Mesothelial cell of epicardium (in vitro differentiated cells): ENCODE measurements at regions not wholly inside any gene's neighbourhood (a gene's known extent, or its start where the extent isn't known, plus 50 kb on each side); places are given as distances from the start of the nearest gene placed in this dataset.
"Not testable (repeated sequence)": the region's sequence is repeated elsewhere in the genome, so short reads cannot be mapped to it uniquely, and the experiment has no call there.

Experiments
- DNase-seq, 2 experiments: peaks; one replicate each; pipeline ENCODE4 v3.0.0; 2021; ENCODE audit warnings: low spot score in 2 of 2; ENCODE audit not compliant: unreplicated experiment in 2 of 2
- H3K27ac Mint-ChIP-seq: 2 replicates; pipeline ENCODE4 v1.8.0; 2021; ENCODE audit warnings: mixed read lengths
- H3K27me3 Mint-ChIP-seq: 2 replicates; pipeline ENCODE4 v1.8.0; 2021; ENCODE audit warnings: low read depth, mixed read lengths
- H3K36me3 Mint-ChIP-seq: 2 replicates; pipeline ENCODE4 v1.8.0; 2021; ENCODE audit warnings: mixed read lengths
- H3K4me1 Mint-ChIP-seq: 2 replicates; pipeline ENCODE4 v1.8.0; 2021; ENCODE audit warnings: mixed read lengths
- H3K4me3 Mint-ChIP-seq: 2 replicates; pipeline ENCODE4 v1.8.0; 2021; ENCODE audit warnings: mild to moderate bottlenecking, moderate library complexity, mixed read lengths
- H3K9me3 Mint-ChIP-seq: 2 replicates; pipeline ENCODE4 v1.8.0; 2021; ENCODE audit warnings: mixed read lengths
- TF ChIP-seq, protein P1 (sequence below): fragments of 200-600 bp; sonication (generic); IDR thresholded peaks from one replicate; pipeline ENCODE4 v1.5.0; 2021; ENCODE audit warnings: antibody characterized with exemption; ENCODE audit not compliant: unreplicated experiment

GRCh38 chr18:38750751-38751150 lies 1185.2 kb upstream of the CELF4 start:
- Mint-ChIP-seq H3K27ac (no peak overlapping the region), H3K9me3 (no peaks in the 10 kb centered on the region), H3K4me3 (no peak overlapping the region), H3K27me3 (peaks cover 5% of the 10 kb centered on the region), H3K36me3 (no peaks in the 10 kb centered on the region), H3K4me1 (peaks cover 11% of the 10 kb centered on the region)
- TF ChIP-seq, protein P1, sequence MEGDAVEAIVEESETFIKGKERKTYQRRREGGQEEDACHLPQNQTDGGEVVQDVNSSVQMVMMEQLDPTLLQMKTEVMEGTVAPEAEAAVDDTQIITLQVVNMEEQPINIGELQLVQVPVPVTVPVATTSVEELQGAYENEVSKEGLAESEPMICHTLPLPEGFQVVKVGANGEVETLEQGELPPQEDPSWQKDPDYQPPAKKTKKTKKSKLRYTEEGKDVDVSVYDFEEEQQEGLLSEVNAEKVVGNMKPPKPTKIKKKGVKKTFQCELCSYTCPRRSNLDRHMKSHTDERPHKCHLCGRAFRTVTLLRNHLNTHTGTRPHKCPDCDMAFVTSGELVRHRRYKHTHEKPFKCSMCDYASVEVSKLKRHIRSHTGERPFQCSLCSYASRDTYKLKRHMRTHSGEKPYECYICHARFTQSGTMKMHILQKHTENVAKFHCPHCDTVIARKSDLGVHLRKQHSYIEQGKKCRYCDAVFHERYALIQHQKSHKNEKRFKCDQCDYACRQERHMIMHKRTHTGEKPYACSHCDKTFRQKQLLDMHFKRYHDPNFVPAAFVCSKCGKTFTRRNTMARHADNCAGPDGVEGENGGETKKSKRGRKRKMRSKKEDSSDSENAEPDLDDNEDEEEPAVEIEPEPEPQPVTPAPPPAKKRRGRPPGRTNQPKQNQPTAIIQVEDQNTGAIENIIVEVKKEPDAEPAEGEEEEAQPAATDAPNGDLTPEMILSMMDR = no peak
- no peak for DNase-seq

DNA sequence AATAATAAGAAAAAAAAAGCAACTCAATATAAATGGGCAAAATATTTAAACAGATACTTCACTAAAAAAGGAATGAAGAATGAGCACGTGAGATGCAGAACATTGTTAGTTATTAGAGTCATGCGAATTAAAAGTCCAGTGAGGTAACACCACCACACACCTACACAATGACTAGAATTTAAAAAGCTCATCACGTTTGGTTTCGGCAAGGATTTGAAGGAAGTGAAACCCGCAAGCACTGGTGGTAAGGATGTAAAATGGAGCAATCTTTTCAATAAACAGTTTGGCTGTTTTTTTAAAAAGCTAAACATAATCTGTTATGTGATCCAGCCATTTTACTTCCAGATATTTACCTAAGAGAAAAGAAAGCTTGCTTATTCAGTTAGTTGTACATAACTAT lies 1181.6 kb upstream of the CELF4 start:
- H3K36me3 Mint-ChIP-seq = no peaks in the 10 kb centered on the region
- H3K27me3 Mint-ChIP-seq = no peaks in the 10 kb centered on the region
- H3K9me3 Mint-ChIP-seq = peaks cover 6% of the 10 kb centered on the region
- no peak overlapping the region for H3K27ac Mint-ChIP-seq
- H3K4me1 Mint-ChIP-seq = peaks cover 8% of the 10 kb centered on the region
- TF ChIP-seq, protein P1 = no peak
- H3K4me3 Mint-ChIP-seq = no peak overlapping the region
- no peak for DNase-seq

GRCh38 chr18:38720181-38720580 lies 1154.6 kb upstream of the CELF4 start:
- not testable (repeated sequence) for H3K27ac Mint-ChIP-seq, DNase-seq, H3K4me1 Mint-ChIP-seq, H3K4me3 Mint-ChIP-seq, H3K36me3 Mint-ChIP-seq, H3K9me3 Mint-ChIP-seq, H3K27me3 Mint-ChIP-seq

DNA sequence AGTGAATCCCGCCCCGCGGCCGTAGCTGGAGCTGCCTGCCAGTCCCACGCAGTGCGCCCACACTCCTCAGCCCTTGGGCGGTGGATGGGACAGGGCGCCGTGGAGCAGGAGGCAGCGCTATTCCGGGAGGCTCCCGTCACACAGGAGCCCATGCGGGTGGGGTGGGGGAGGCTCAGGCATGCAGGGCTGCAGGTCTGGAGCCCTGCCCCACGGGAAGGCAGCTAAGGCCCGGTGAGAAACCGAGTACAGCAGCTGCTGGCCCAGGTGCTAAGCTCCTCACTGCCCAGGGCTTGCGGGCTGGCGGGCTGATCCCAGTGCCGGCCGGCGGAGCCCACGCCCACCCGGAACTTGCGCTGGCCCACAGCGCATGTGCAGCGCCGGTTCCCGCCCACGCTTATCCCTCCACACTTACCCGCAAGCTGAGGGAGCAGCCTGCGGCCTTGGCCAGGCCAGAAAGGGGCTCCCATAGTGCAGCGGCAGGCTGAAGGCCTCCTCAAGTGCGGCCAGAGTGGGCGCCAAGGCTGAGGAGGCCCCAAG lies 1152.8 kb upstream of the CELF4 start:
- Mint-ChIP-seq H3K27ac (no peak overlapping the region), H3K27me3 (no peaks in the 10 kb centered on the region), H3K36me3 (no peaks in the 10 kb centered on the region), H3K9me3 (peaks cover 9% of the 10 kb centered on the region), H3K4me1 (peaks cover 3% of the 10 kb centered on the region), H3K4me3 (no peak overlapping the region)
- TF ChIP-seq, protein P1 = no peak
- DNase-seq = no peak

- no peak overlapping the region for H3K4me3 Mint-ChIP-seq
Measured at GRCh38 chr18:38709122-38709521, 1143.5 kb upstream of the CELF4 start.

GRCh38 chr18:38706373-38706772 lies 1140.8 kb upstream of the CELF4 start:
- TF ChIP-seq, protein P1 = no peak
- Mint-ChIP-seq H3K9me3 (peaks cover 6% of the 10 kb centered on the region), H3K27me3 (no peaks in the 10 kb centered on the region), H3K4me1 (no peaks in the 10 kb centered on the region), H3K27ac (no peak overlapping the region), H3K4me3 (no peak overlapping the region), H3K36me3 (no peaks in the 10 kb centered on the region)
- DNase-seq = no peak

More at GRCh38 chr18:38709122-38709521, 1143.5 kb upstream of the CELF4 start:
- H3K27ac Mint-ChIP-seq = no peak overlapping the region
- no peaks in the 10 kb centered on the region for H3K4me1 Mint-ChIP-seq
- peaks cover 2% of the 10 kb centered on the region for H3K27me3 Mint-ChIP-seq
- no peaks in the 10 kb centered on the region for H3K36me3 Mint-ChIP-seq
- no peaks in the 10 kb centered on the region for H3K9me3 Mint-ChIP-seq
- TF ChIP-seq, protein P1 = no peak
- no peak for DNase-seq
